ENCODE measurements at regions not wholly inside any gene's neighbourhood (a gene's known extent, or its start where the extent isn't known, plus 50 kb on each side); places are given as distances from the start of the nearest gene placed in this dataset.

DNA sequence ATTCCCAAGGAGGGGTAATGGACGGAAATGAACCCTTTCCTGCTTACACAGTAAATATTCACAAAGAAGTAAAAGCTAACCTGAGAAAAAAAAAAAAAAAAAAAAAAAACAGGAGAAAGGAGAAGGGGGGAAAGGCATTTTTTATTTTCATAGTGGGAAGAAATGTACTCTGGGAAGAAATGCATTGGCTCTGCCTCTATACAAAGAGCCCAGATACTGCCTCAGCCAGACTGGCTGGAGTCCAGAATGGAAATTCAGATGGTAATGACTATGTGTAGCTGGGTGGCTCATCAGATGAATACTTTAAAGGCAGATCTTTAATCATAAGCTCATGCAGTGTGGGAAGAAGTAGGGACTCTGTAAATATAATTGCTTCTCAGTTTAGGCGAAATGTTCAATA is 124.9 kb upstream of the ZNF608 start:
- Mint-ChIP-seq H3K9me3 (ENCODE audit: unreplicated experiment) (no peaks in the 10 kb centered on the region), H3K36me3 (ENCODE audit: unreplicated experiment) (no peaks in the 10 kb centered on the region), H3K27ac (ENCODE audit: unreplicated experiment) (no peak overlapping the region), H3K4me3 (ENCODE audit: unreplicated experiment) (no peak overlapping the region), H3K4me1 (ENCODE audit: low read depth, unreplicated experiment) (peaks cover 2% of the 10 kb centered on the region), H3K27me3 (ENCODE audit: unreplicated experiment) (no peaks in the 10 kb centered on the region)
- DNase-seq, result no peak
- TF ChIP-seq, protein P1, sequence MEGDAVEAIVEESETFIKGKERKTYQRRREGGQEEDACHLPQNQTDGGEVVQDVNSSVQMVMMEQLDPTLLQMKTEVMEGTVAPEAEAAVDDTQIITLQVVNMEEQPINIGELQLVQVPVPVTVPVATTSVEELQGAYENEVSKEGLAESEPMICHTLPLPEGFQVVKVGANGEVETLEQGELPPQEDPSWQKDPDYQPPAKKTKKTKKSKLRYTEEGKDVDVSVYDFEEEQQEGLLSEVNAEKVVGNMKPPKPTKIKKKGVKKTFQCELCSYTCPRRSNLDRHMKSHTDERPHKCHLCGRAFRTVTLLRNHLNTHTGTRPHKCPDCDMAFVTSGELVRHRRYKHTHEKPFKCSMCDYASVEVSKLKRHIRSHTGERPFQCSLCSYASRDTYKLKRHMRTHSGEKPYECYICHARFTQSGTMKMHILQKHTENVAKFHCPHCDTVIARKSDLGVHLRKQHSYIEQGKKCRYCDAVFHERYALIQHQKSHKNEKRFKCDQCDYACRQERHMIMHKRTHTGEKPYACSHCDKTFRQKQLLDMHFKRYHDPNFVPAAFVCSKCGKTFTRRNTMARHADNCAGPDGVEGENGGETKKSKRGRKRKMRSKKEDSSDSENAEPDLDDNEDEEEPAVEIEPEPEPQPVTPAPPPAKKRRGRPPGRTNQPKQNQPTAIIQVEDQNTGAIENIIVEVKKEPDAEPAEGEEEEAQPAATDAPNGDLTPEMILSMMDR (IDR thresholded peaks at IDR 0.05; ENCODE audit: partially characterized antibody, unreplicated experiment), result no peak

DNA sequence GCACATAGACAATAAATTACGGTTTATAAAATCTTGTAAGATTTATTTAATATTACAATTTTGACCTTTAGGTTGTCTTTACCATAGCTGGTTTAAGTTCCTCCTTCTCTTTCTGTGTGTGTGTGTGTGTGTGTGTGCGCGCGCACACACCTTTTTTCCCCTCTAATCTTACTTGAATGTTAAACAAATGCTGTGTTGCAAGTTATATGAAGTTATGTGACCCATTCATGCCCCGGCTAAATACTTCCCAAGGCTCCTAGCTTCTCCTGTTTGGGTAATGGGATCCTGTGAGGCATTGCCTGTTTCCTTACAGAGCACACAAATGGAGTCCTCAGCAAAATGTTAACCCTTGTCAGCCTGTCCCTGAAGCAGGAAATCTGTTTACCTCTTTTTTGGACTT is 125.6 kb upstream of the ZNF608 start:
- peaks cover 2% of the 10 kb centered on the region for H3K4me1 Mint-ChIP-seq (ENCODE audit: low read depth, unreplicated experiment)
- DNase-seq, result no peak
- H3K27ac Mint-ChIP-seq (ENCODE audit: unreplicated experiment), result no peak overlapping the region
- H3K36me3 Mint-ChIP-seq (ENCODE audit: unreplicated experiment), result no peaks in the 10 kb centered on the region
- TF ChIP-seq, protein P1 (IDR thresholded peaks at IDR 0.05; ENCODE audit: partially characterized antibody, unreplicated experiment), result no peak
- no peaks in the 10 kb centered on the region for H3K27me3 Mint-ChIP-seq (ENCODE audit: unreplicated experiment)
- H3K4me3 Mint-ChIP-seq (ENCODE audit: unreplicated experiment), result no peak overlapping the region
- H3K9me3 Mint-ChIP-seq (ENCODE audit: unreplicated experiment), result no peaks in the 10 kb centered on the region

DNA sequence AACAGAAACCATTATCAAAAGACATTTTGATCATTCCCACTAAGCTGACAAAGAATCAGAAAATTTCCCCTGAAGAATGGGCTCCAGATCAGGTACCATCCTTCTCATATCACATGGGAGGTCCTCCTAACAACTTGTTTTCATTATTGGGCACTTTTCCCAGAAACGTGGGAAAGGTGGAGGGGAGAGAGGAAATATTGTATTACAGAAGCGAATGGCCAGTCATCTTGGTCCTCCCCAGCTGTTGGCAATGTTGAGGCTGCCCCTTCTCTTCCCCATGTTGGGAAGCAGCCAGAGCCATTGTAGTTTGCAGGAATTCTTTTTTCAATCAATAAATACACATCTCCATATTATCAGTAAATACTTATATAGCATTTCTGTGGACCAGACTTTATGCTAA is 126.2 kb upstream of the ZNF608 start:
- DNase-seq, result no peak
- H3K4me1 Mint-ChIP-seq (ENCODE audit: low read depth, unreplicated experiment), result peaks cover 2% of the 10 kb centered on the region
- H3K4me3 Mint-ChIP-seq (ENCODE audit: unreplicated experiment), result no peak overlapping the region
- H3K27ac Mint-ChIP-seq (ENCODE audit: unreplicated experiment), result no peak overlapping the region
- TF ChIP-seq, protein P1 (IDR thresholded peaks at IDR 0.05; ENCODE audit: partially characterized antibody, unreplicated experiment), result no peak
- no peaks in the 10 kb centered on the region for H3K9me3 Mint-ChIP-seq (ENCODE audit: unreplicated experiment)
- no peaks in the 10 kb centered on the region for H3K36me3 Mint-ChIP-seq (ENCODE audit: unreplicated experiment)
- H3K27me3 Mint-ChIP-seq (ENCODE audit: unreplicated experiment), result no peaks in the 10 kb centered on the region

DNA sequence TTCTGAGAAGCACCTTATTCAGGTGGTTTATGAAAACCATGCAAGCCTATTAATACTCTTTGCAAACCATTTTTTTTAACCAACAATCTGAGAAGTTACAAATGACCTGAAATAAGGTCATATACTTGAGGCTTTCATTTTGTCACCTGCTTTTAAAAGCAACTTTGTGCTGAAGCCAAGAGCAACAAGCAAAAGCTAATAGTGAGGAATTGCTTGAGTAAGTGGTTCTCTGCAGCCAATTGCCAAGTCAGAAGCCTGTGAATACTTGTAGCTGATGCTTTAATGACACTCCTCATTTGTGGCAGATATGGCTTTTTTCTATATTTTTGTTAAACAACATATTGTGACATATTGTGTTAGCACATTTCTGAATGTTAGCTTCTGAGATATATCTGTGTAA is 126.7 kb upstream of the ZNF608 start:
- H3K4me1 Mint-ChIP-seq (ENCODE audit: low read depth, unreplicated experiment), result no peaks in the 10 kb centered on the region
- no peaks in the 10 kb centered on the region for H3K36me3 Mint-ChIP-seq (ENCODE audit: unreplicated experiment)
- TF ChIP-seq, protein P1 (IDR thresholded peaks at IDR 0.05; ENCODE audit: partially characterized antibody, unreplicated experiment), result no peak
- no peak overlapping the region for H3K4me3 Mint-ChIP-seq (ENCODE audit: unreplicated experiment)
- no peak overlapping the region for H3K27ac Mint-ChIP-seq (ENCODE audit: unreplicated experiment)
- DNase-seq, result no peak
- no peaks in the 10 kb centered on the region for H3K9me3 Mint-ChIP-seq (ENCODE audit: unreplicated experiment)
- H3K27me3 Mint-ChIP-seq (ENCODE audit: unreplicated experiment), result no peaks in the 10 kb centered on the region

DNA sequence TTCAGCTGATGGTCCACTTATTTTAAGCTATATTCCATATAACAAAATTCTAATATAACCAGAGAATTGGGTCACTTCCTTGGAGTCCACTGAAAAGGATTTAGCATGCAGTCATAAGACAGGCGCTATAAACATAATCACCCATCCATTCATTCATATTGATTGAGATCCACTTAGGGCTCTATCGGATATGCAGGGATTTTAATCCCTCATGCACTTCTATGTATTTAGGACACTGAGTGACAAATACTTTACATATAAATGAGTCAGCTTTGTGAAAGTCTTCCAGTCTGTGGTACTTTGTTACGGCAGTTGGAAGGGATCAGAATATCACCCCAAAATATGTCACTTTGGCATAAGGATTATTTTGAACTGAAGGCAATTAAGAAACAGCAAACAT is 127.3 kb upstream of the ZNF608 start:
- H3K9me3 Mint-ChIP-seq (ENCODE audit: unreplicated experiment), result no peaks in the 10 kb centered on the region
- H3K4me3 Mint-ChIP-seq (ENCODE audit: unreplicated experiment), result no peak overlapping the region

More for the DNA sequence above, 127.3 kb upstream of the ZNF608 start:
- no peaks in the 10 kb centered on the region for H3K4me1 Mint-ChIP-seq (ENCODE audit: low read depth, unreplicated experiment)
- no peak overlapping the region for H3K27ac Mint-ChIP-seq (ENCODE audit: unreplicated experiment)
- H3K36me3 Mint-ChIP-seq (ENCODE audit: unreplicated experiment), result no peaks in the 10 kb centered on the region
- DNase-seq, result no peak
- H3K27me3 Mint-ChIP-seq (ENCODE audit: unreplicated experiment), result no peaks in the 10 kb centered on the region
- TF ChIP-seq, protein P1 (IDR thresholded peaks at IDR 0.05; ENCODE audit: partially characterized antibody, unreplicated experiment), result no peak

All from glutamatergic neuron (in vitro differentiated cells).